ENCODE measurements at regions not wholly inside any gene's neighbourhood (a gene's known extent, or its start where the extent isn't known, plus 50 kb on each side); places are given as distances from the start of the nearest gene placed in this dataset.
A peak's percentile ranks its signal among the peaks of the same experiment; 100 is the strongest.

- Histone ChIP-seq H2BK15ac (ENCODE audit: low read length) (no peak overlapping the region), H3K4me2 (ENCODE audit: insufficient read depth, low read length, poor library complexity, severe bottlenecking) (no peak overlapping the region), H3K4me3 (ENCODE audit: low read length in 2 of 2) (no peak overlapping the region), H3K9me3 (replicated peaks in 1 of 2; ENCODE audit: control insufficient read depth in 2 of 2, insufficient read depth in 1 of 2, low read depth in 1 of 2, low read length in 2 of 2) (no peaks in the 10 kb centered on the region), H2AFZ (ENCODE audit: low read length) (no peak overlapping the region), H3K4ac (ENCODE audit: low read length) (no peak overlapping the region), H4K8ac (ENCODE audit: low read depth, low read length) (no peak overlapping the region), H3K23ac (ENCODE audit: low read depth, low read length, poor library complexity) (no peak overlapping the region), H3K18ac (ENCODE audit: low read length) (no peak overlapping the region), H3K79me1 (ENCODE audit: low read depth, low read length) (no peaks in the 10 kb centered on the region), H2BK5ac (ENCODE audit: low read length) (no peak overlapping the region), H3K27ac (replicated peaks; ENCODE audit: low read length) (no peak overlapping the region), H2AK5ac (ENCODE audit: low read depth, low read length) (no peak overlapping the region), H3K36me3 (replicated peaks in 1 of 2; ENCODE audit: control insufficient read depth in 2 of 2, insufficient read depth in 2 of 2, low read length in 2 of 2) (no peaks in the 10 kb centered on the region), H3K14ac (ENCODE audit: low read length) (no peak overlapping the region), H4K91ac (ENCODE audit: low read depth, low read length, poor library complexity) (no peak overlapping the region), H2BK120ac (ENCODE audit: low read depth, low read length) (no peak overlapping the region), H2BK12ac (ENCODE audit: low read length) (no peak overlapping the region), H3K9ac (ENCODE audit: low read depth, low read length, poor library complexity) (no peak overlapping the region), H3K27me3 (ENCODE audit: control insufficient read depth in 3 of 3, insufficient read depth in 3 of 3, low read depth in 1 of 3, low read length in 3 of 3) (no peaks in the 10 kb centered on the region), H3K4me1 (ENCODE audit: control insufficient read depth in 2 of 2, insufficient read depth in 1 of 2, low read depth in 1 of 2, low read length in 2 of 2) (no peaks in the 10 kb centered on the region)
- no peak for DNase-seq (ENCODE audit: low spot score)
- no CpG with 5 or more reads among the region's 5 CpGs for WGBS, 2 donors (ENCODE audit: extremely low coverage in 2 of 2, insufficient read length in 2 of 2, insufficient replicate concordance in 1 of 2)
Measured at GRCh38 chr7:152588350-152588749, 87.6 kb downstream of the XRCC2 start.

- WGBS, 2 donors (ENCODE audit: extremely low coverage in 2 of 2, insufficient read length in 2 of 2, insufficient replicate concordance in 1 of 2): no CpG with 5 or more reads among the region's 1 CpG
- no peak for DNase-seq (ENCODE audit: low spot score)
Measured at GRCh38 chr7:152587366-152587765, 88.6 kb downstream of the XRCC2 start.

GRCh38 chr7:152583006-152583405 is 92.9 kb downstream of the XRCC2 start:
- no CpG with 5 or more reads among the region's 3 CpGs for WGBS, 2 donors (ENCODE audit: extremely low coverage in 2 of 2, insufficient read length in 2 of 2, insufficient replicate concordance in 1 of 2)
- Histone ChIP-seq H3K18ac (ENCODE audit: low read length) (no peak overlapping the region), H2AFZ (ENCODE audit: low read length) (no peak overlapping the region)

More at GRCh38 chr7:152587366-152587765, 88.6 kb downstream of the XRCC2 start:
- H3K14ac ChIP-seq (ENCODE audit: low read length): no peak overlapping the region
- H3K27me3 ChIP-seq (ENCODE audit: control insufficient read depth in 3 of 3, insufficient read depth in 3 of 3, low read depth in 1 of 3, low read length in 3 of 3): no peaks in the 10 kb centered on the region
- H4K8ac ChIP-seq (ENCODE audit: low read depth, low read length): no peak overlapping the region
- no peak overlapping the region for H3K4ac ChIP-seq (ENCODE audit: low read length)
- no peak overlapping the region for H3K27ac ChIP-seq (replicated peaks; ENCODE audit: low read length)
- H3K79me1 ChIP-seq (ENCODE audit: low read depth, low read length): no peaks in the 10 kb centered on the region
- no peak overlapping the region for H2BK12ac ChIP-seq (ENCODE audit: low read length)
- no peaks in the 10 kb centered on the region for H3K9me3 ChIP-seq (replicated peaks in 1 of 2; ENCODE audit: control insufficient read depth in 2 of 2, insufficient read depth in 1 of 2, low read depth in 1 of 2, low read length in 2 of 2)
- H3K4me1 ChIP-seq (ENCODE audit: control insufficient read depth in 2 of 2, insufficient read depth in 1 of 2, low read depth in 1 of 2, low read length in 2 of 2): no peaks in the 10 kb centered on the region
- no peak overlapping the region for H3K23ac ChIP-seq (ENCODE audit: low read depth, low read length, poor library complexity)
- H3K36me3 ChIP-seq (replicated peaks in 1 of 2; ENCODE audit: control insufficient read depth in 2 of 2, insufficient read depth in 2 of 2, low read length in 2 of 2): no peaks in the 10 kb centered on the region
- no peak overlapping the region for H2AFZ ChIP-seq (ENCODE audit: low read length)
- no peak overlapping the region for H2BK15ac ChIP-seq (ENCODE audit: low read length)
- no peak overlapping the region for H3K4me2 ChIP-seq (ENCODE audit: insufficient read depth, low read length, poor library complexity, severe bottlenecking)
- no peak overlapping the region for H3K9ac ChIP-seq (ENCODE audit: low read depth, low read length, poor library complexity)
- H2BK120ac ChIP-seq (ENCODE audit: low read depth, low read length): no peak overlapping the region
- H4K91ac ChIP-seq (ENCODE audit: low read depth, low read length, poor library complexity): no peak overlapping the region
- H3K4me3 ChIP-seq (ENCODE audit: low read length in 2 of 2): no peak overlapping the region
- no peak overlapping the region for H3K18ac ChIP-seq (ENCODE audit: low read length)
- no peak overlapping the region for H2BK5ac ChIP-seq (ENCODE audit: low read length)
- H2AK5ac ChIP-seq (ENCODE audit: low read depth, low read length): no peak overlapping the region

GRCh38 chr7:152579070-152579469 is 96.9 kb downstream of the XRCC2 start:
- no CpG with 5 or more reads among the region's 10 CpGs for WGBS, 2 donors (ENCODE audit: extremely low coverage in 2 of 2, insufficient read length in 2 of 2, insufficient replicate concordance in 1 of 2)
- DNase-seq (ENCODE audit: low spot score): no peak

More at GRCh38 chr7:152583006-152583405, 92.9 kb downstream of the XRCC2 start:
- H2BK120ac ChIP-seq (ENCODE audit: low read depth, low read length): no peak overlapping the region
- no peak overlapping the region for H2BK12ac ChIP-seq (ENCODE audit: low read length)
- H4K91ac ChIP-seq (ENCODE audit: low read depth, low read length, poor library complexity): no peak overlapping the region
- DNase-seq (ENCODE audit: low spot score): no peak
- no peaks in the 10 kb centered on the region for H3K9me3 ChIP-seq (replicated peaks in 1 of 2; ENCODE audit: control insufficient read depth in 2 of 2, insufficient read depth in 1 of 2, low read depth in 1 of 2, low read length in 2 of 2)
- no peak overlapping the region for H2BK5ac ChIP-seq (ENCODE audit: low read length)
- H3K23ac ChIP-seq (ENCODE audit: low read depth, low read length, poor library complexity): no peak overlapping the region
- no peak overlapping the region for H3K9ac ChIP-seq (ENCODE audit: low read depth, low read length, poor library complexity)
- no peak overlapping the region for H3K4ac ChIP-seq (ENCODE audit: low read length)
- no peak overlapping the region for H3K4me2 ChIP-seq (ENCODE audit: insufficient read depth, low read length, poor library complexity, severe bottlenecking)
- no peak overlapping the region for H4K8ac ChIP-seq (ENCODE audit: low read depth, low read length)
- no peak overlapping the region for H2AK5ac ChIP-seq (ENCODE audit: low read depth, low read length)
- H2BK15ac ChIP-seq (ENCODE audit: low read length): no peak overlapping the region
- H3K27me3 ChIP-seq (ENCODE audit: control insufficient read depth in 3 of 3, insufficient read depth in 3 of 3, low read depth in 1 of 3, low read length in 3 of 3): no peaks in the 10 kb centered on the region
- no peak overlapping the region for H3K27ac ChIP-seq (replicated peaks; ENCODE audit: low read length)
- H3K4me3 ChIP-seq (ENCODE audit: low read length in 2 of 2): no peak overlapping the region
- no peaks in the 10 kb centered on the region for H3K79me1 ChIP-seq (ENCODE audit: low read depth, low read length)
- no peaks in the 10 kb centered on the region for H3K4me1 ChIP-seq (ENCODE audit: control insufficient read depth in 2 of 2, insufficient read depth in 1 of 2, low read depth in 1 of 2, low read length in 2 of 2)
- no peaks in the 10 kb centered on the region for H3K36me3 ChIP-seq (replicated peaks in 1 of 2; ENCODE audit: control insufficient read depth in 2 of 2, insufficient read depth in 2 of 2, low read length in 2 of 2)
- H3K14ac ChIP-seq (ENCODE audit: low read length): no peak overlapping the region

More at GRCh38 chr7:152579070-152579469, 96.9 kb downstream of the XRCC2 start:
- no peak overlapping the region for H4K8ac ChIP-seq (ENCODE audit: low read depth, low read length)
- H3K36me3 ChIP-seq (replicated peaks in 1 of 2; ENCODE audit: control insufficient read depth in 2 of 2, insufficient read depth in 2 of 2, low read length in 2 of 2): no peaks in the 10 kb centered on the region
- H4K91ac ChIP-seq (ENCODE audit: low read depth, low read length, poor library complexity): no peak overlapping the region
- no peak overlapping the region for H2BK5ac ChIP-seq (ENCODE audit: low read length)
- no peaks in the 10 kb centered on the region for H3K27me3 ChIP-seq (ENCODE audit: control insufficient read depth in 3 of 3, insufficient read depth in 3 of 3, low read depth in 1 of 3, low read length in 3 of 3)
- H3K4me3 ChIP-seq (ENCODE audit: low read length in 2 of 2): no peak overlapping the region
- H2AFZ ChIP-seq (ENCODE audit: low read length): no peak overlapping the region
- no peak overlapping the region for H3K4me2 ChIP-seq (ENCODE audit: insufficient read depth, low read length, poor library complexity, severe bottlenecking)
- peak overlapping the region; percentile 48 for H3K23ac ChIP-seq (ENCODE audit: low read depth, low read length, poor library complexity)
- H3K9me3 ChIP-seq (replicated peaks in 1 of 2; ENCODE audit: control insufficient read depth in 2 of 2, insufficient read depth in 1 of 2, low read depth in 1 of 2, low read length in 2 of 2): peaks cover 0 to 3% of the 10 kb centered on the region in 2 donors
- no peak overlapping the region for H2BK12ac ChIP-seq (ENCODE audit: low read length)
- H3K9ac ChIP-seq (ENCODE audit: low read depth, low read length, poor library complexity): no peak overlapping the region
- H3K14ac ChIP-seq (ENCODE audit: low read length): no peak overlapping the region
- no peak overlapping the region for H3K18ac ChIP-seq (ENCODE audit: low read length)
- H3K4me1 ChIP-seq (ENCODE audit: control insufficient read depth in 2 of 2, insufficient read depth in 1 of 2, low read depth in 1 of 2, low read length in 2 of 2): no peaks in the 10 kb centered on the region
- no peak overlapping the region for H3K27ac ChIP-seq (replicated peaks; ENCODE audit: low read length)
- no peak overlapping the region for H2BK120ac ChIP-seq (ENCODE audit: low read depth, low read length)
- H2AK5ac ChIP-seq (ENCODE audit: low read depth, low read length): no peak overlapping the region
- no peak overlapping the region for H3K4ac ChIP-seq (ENCODE audit: low read length)
- H3K79me1 ChIP-seq (ENCODE audit: low read depth, low read length): no peaks in the 10 kb centered on the region
- no peak overlapping the region for H2BK15ac ChIP-seq (ENCODE audit: low read length)
